Spleen (tissue), 11 donors: ENCODE measurements at regions not wholly inside any gene's neighbourhood (a gene's known extent, or its start where the extent isn't known, plus 50 kb on each side); places are given as distances from the start of the nearest gene placed in this dataset.

Experiments used
- DNase-seq: peaks from one replicate; pipeline ENCODE4 v3.0.0-alpha.2; 2020
- H3K27ac ChIP-seq, 8 donors: fragments of 200-600 bp; sonication (generic) in 7 of 8; 1 replicate in 4 of 8; 2 replicates in 4 of 8; pipeline versions ENCODE4 v1.5.0 to v1.8.0; 2016 to 2021; ENCODE audit warnings: inconsistent platforms in 4 of 8, mild to moderate bottlenecking in 4 of 8, moderate library complexity in 1 of 8
- H3K27me3 ChIP-seq, 7 donors: fragments of 200-600 bp; sonication (generic) in 6 of 7; replicated peaks in 1 of 7; 1 replicate in 4 of 7; 2 replicates in 3 of 7; pipeline versions ENCODE4 v1.5.0 to v1.8.0; 2016 to 2021; ENCODE audit warnings: inconsistent platforms in 3 of 7, mild to moderate bottlenecking in 1 of 7
- H3K36me3 ChIP-seq, 6 donors: fragments of 200-600 bp; sonication (generic) in 5 of 6; 1 replicate in 4 of 6; 2 replicates in 2 of 6; pipeline versions ENCODE4 v1.5.0 to v1.8.0; 2016 to 2021; ENCODE audit warnings: inconsistent platforms in 2 of 6
- H3K4me1 ChIP-seq, 6 donors: fragments of 200-600 bp; sonication (generic) in 5 of 6; 1 replicate in 3 of 6; 2 replicates in 3 of 6; pipeline versions ENCODE4 v1.5.0 to v1.8.0; 2016 to 2021; ENCODE audit warnings: inconsistent platforms in 3 of 6
- H3K4me3 ChIP-seq, 8 donors: fragments of 200-600 bp; sonication (generic) in 7 of 8; 1 replicate in 4 of 8; 2 replicates in 4 of 8; pipeline versions ENCODE4 v1.5.0 to v1.8.0; 2016 to 2021; ENCODE audit warnings: inconsistent platforms in 4 of 8, mild to moderate bottlenecking in 4 of 8, moderate library complexity in 2 of 8
- H3K9me3 ChIP-seq, 8 donors: fragments of 200-600 bp; sonication (generic) in 7 of 8; 1 replicate in 4 of 8; 2 replicates in 4 of 8; pipeline versions ENCODE4 v1.5.0 to v1.8.0; 2016 to 2021; ENCODE audit warnings: inconsistent platforms in 4 of 8
- CTCF ChIP-seq, 11 experiments: fragments of 200-600 bp in 7 of 11; fragments of 450-650 bp in 4 of 11; sonication (generic) in 4 of 11; IDR thresholded peaks in 8 of 11; conservative IDR thresholded peaks in 3 of 11; 1 replicate in 7 of 11; 2 replicates in 4 of 11; pipeline versions ENCODE4 v1.4.0 to v1.8.0; 2016 to 2021; ENCODE audit warnings: antibody characterized with exemption in 11 of 11, inconsistent platforms in 4 of 11, mild to moderate bottlenecking in 1 of 11
- POLR2A ChIP-seq, 3 donors: fragments of 450-650 bp; IDR thresholded peaks; one replicate each; pipeline ENCODE4 v1.5.1; 2017; ENCODE audit warnings: antibody characterized with exemption in 3 of 3, mild to moderate bottlenecking in 1 of 3
- POLR2AphosphoS5 ChIP-seq, 3 donors: sonication (generic); formaldehyde crosslinking; IDR thresholded peaks; one replicate each; pipeline ENCODE4 v1.5.1; 2017; ENCODE audit warnings: antibody characterized with exemption in 3 of 3
- WGBS, 5 donors: extraction: QIAGEN DNeasy Blood & Tissue Kit in 3 of 5; methylation state at CpG; one replicate each; pipeline versions ENCODE4 v1.1.5 to v1.1.7; 2013 to 2018; 5-methylcytosine and 5-hydroxymethylcytosine counted together
- intact Hi-C: fragments of 100-400 bp; cut with DNase I; formaldehyde crosslinking; loops from one replicate; pipeline ENCODE4 v1.15.0; 2023; ENCODE audit warnings: low total_unique reads
- donor health status: healthy with polysubstance abuse.
- donor health status: DM: no; HTN: no; CAD: no; lungs with moderate emphysema.
- donor health status: DM: no; HTN: no; CAD: no.
- donor health status: Bipolar disorder and iron deficiency.
- donor health status: healthy.
- donor health status: DM: no; HTN: no; CAD: no.
- donor health status: DM: yes; HTN: yes; CAD: no.

GRCh38 chr4:160928482-160928881 lies 1235.3 kb downstream of the FSTL5 start:
- 57 to 75% (median 64%) methylated on average over 3 of the region's 3 CpGs for WGBS, 5 donors
- Histone ChIP-seq H3K4me3 (no peak overlapping the region), H3K36me3 (no peaks in the 10 kb centered on the region)

DNA sequence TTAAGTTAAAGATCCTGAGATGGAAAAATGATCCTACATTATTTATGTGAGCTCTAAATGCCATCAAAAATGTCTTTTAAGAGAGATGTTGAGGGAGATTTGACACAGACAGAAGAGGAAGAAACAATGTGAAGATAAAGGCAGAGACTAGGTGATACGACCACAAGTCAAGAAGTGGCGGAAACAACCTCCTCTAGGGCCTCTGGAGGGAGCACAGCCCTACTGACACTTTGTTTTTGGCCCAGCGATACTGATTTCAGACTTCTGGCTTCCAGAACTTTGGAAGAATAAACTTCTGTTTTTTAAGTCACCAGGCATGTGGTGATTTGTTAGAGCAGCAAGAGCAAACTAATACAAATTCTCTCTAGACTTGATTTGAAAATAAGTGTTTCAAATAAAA lies 1216.1 kb downstream of the FSTL5 start:
- WGBS, 5 donors: 61 to 80% (median 73%) methylated on average over 3 of the region's 3 CpGs
- intact Hi-C loops: no loop called here
- Histone ChIP-seq H3K9me3 (peaks cover 0 to 22% (median 4%) of the 10 kb centered on the region in 8 donors), H3K27me3 (no peaks in the 10 kb centered on the region), H3K4me1 (no peaks in the 10 kb centered on the region), H3K36me3 (no peaks in the 10 kb centered on the region), H3K27ac (no peak overlapping the region), H3K4me3 (no peak overlapping the region)
- DNase-seq: no peak
- TF ChIP-seq CTCF (IDR thresholded peaks at IDR 0.05 in 8 of 11, conservative IDR thresholded peaks at IDR 0.05 in 3 of 11): no peak
- TF ChIP-seq POLR2A (IDR thresholded peaks at IDR 0.05): no peak

More at GRCh38 chr4:160928482-160928881, 1235.3 kb downstream of the FSTL5 start:
- Histone ChIP-seq H3K9me3 (peaks cover 0 to 5% (median 0%) of the 10 kb centered on the region in 8 donors), H3K27me3 (no peaks in the 10 kb centered on the region), H3K27ac (no peak overlapping the region), H3K4me1 (no peaks in the 10 kb centered on the region)
- DNase-seq: no peak
- TF ChIP-seq CTCF (IDR thresholded peaks at IDR 0.05 in 8 of 11, conservative IDR thresholded peaks at IDR 0.05 in 3 of 11) (no peak), POLR2A (IDR thresholded peaks at IDR 0.05) (no peak), POLR2AphosphoS5 (IDR thresholded peaks at IDR 0.05) (no peak)
- intact Hi-C loops: no loop called here

- no peaks in the 10 kb centered on the region for H3K36me3 ChIP-seq
- H3K4me3 ChIP-seq: no peak overlapping the region
- no peak for TF ChIP-seq CTCF (IDR thresholded peaks at IDR 0.05 in 8 of 11, conservative IDR thresholded peaks at IDR 0.05 in 3 of 11)
- H3K27ac ChIP-seq: no peak overlapping the region
- H3K4me1 ChIP-seq: no peaks in the 10 kb centered on the region
- no peaks in the 10 kb centered on the region for H3K27me3 ChIP-seq
- DNase-seq: no peak
- intact Hi-C loops: no loop called here
- peaks cover 0 to 5% (median 0%) of the 10 kb centered on the region in 8 donors for H3K9me3 ChIP-seq
Measured at GRCh38 chr4:160956875-160957274, 1206.9 kb downstream of the FSTL5 start.

- Histone ChIP-seq H3K4me3 (no peak overlapping the region), H3K27ac (no peak overlapping the region), H3K4me1 (no peaks in the 10 kb centered on the region), H3K9me3 (peaks cover 0 to 4% (median 0%) of the 10 kb centered on the region in 8 donors), H3K36me3 (no peaks in the 10 kb centered on the region), H3K27me3 (no peaks in the 10 kb centered on the region)
- intact Hi-C loops: no loop called here
- DNase-seq: no peak
- WGBS, 5 donors: 43 to 65% (median 44%) methylated on average over 1 of the region's 1 CpG
- no peak for TF ChIP-seq POLR2AphosphoS5 (IDR thresholded peaks at IDR 0.05)
- no peak for TF ChIP-seq POLR2A (IDR thresholded peaks at IDR 0.05)
- TF ChIP-seq CTCF (IDR thresholded peaks at IDR 0.05 in 8 of 11, conservative IDR thresholded peaks at IDR 0.05 in 3 of 11): no peak
Measured at GRCh38 chr4:160969925-160970324, 1193.9 kb downstream of the FSTL5 start.
